ENCODE measurements at regions not wholly inside any gene's neighbourhood (a gene's known extent, or its start where the extent isn't known, plus 50 kb on each side); places are given as distances from the start of the nearest gene placed in this dataset.

GRCh38 chr5:145587308-145587672 lies 247.9 kb downstream of the PRELID2 start:
- no peak for DNase-seq (ENCODE audit: low spot score)
- in situ Hi-C loops (cut with MboI; ENCODE audit: low sequenced_read_pairs, unreplicated experiment), result no loop called here
- no peak for TF ChIP-seq CTCF (IDR thresholded peaks at IDR 0.05; ENCODE audit: borderline replicate concordance, control extremely low read depth, extremely low read depth, insufficient read depth, missing control alignments)

DNA sequence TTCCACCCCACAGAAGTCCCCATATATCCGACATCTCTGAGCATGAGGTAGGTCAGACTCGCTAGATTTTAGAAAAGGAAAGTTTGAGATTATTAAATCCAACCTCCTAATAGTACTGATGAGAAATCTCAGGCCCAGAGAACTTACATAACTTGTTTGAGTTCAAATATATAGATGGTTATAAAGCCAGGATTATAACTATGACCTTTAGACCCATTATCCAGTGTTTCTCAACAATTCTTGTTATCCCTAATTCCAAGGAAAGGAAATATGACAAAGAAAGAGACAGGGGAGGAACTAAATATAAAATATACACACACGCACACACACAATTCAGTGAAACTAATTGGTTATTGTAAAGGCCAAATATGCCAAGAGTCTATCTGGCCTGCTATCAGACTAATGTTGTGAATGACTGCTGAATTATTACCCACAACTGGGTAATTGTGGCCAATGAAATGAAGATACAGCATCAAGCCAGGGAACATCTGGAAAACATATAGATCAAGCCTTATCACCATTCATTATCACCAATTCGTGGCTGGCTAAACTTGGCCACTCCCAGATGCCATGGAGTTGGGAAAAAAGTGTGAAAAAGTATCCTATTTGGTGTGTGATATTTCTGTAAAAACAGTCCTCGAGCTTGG lies 248.4 kb downstream of the PRELID2 start:
- no peak for DNase-seq (ENCODE audit: low spot score)
- no peak for TF ChIP-seq CTCF (IDR thresholded peaks at IDR 0.05; ENCODE audit: borderline replicate concordance, control extremely low read depth, extremely low read depth, insufficient read depth, missing control alignments)
- in situ Hi-C loops (cut with MboI; ENCODE audit: low sequenced_read_pairs, unreplicated experiment), result no loop called here

DNA sequence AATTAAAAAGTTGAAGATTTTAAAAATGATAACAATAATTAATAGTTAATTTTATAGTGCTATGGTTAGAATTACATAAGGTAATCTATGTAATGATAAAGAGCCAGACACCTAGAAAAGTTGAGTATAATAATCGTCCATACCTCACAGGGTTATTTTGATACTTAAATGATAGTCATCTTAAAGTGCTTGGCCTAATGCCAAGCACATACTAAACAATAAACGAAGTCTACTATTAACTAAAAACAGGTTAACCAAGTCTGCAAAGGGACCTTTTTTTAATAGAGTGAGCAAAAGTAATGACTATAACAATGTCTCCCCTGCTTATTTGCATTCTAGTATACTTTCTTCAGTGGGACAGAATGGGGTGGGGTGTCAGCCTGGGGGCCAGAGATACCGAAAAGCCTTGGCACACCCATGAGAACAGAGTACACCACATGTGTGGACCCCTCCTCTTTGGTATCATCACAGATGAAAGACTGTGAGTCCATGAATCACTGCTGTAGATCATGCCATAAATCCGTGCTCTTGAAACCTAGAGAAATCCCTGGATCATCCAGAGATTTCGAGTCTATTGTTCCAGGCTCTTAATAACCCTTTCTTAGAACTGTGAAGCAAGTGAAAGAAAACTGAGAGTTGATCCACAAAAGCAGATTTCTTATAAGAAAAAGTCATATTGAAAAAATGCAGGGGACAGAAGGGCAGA lies 249.5 kb downstream of the PRELID2 start:
- in situ Hi-C loops (cut with MboI; ENCODE audit: low sequenced_read_pairs, unreplicated experiment), result no loop called here
- no peak for TF ChIP-seq CTCF (IDR thresholded peaks at IDR 0.05; ENCODE audit: borderline replicate concordance, control extremely low read depth, extremely low read depth, insufficient read depth, missing control alignments)
- no peak for DNase-seq (ENCODE audit: low spot score)

- TF ChIP-seq CTCF (IDR thresholded peaks at IDR 0.05; ENCODE audit: borderline replicate concordance, control extremely low read depth, extremely low read depth, insufficient read depth, missing control alignments), result no peak
- DNase-seq (ENCODE audit: low spot score), result no peak
- in situ Hi-C loops (cut with MboI; ENCODE audit: low sequenced_read_pairs, unreplicated experiment), result no loop called here
Measured at GRCh38 chr5:145579301-145579700, 255.8 kb downstream of the PRELID2 start.

DNA sequence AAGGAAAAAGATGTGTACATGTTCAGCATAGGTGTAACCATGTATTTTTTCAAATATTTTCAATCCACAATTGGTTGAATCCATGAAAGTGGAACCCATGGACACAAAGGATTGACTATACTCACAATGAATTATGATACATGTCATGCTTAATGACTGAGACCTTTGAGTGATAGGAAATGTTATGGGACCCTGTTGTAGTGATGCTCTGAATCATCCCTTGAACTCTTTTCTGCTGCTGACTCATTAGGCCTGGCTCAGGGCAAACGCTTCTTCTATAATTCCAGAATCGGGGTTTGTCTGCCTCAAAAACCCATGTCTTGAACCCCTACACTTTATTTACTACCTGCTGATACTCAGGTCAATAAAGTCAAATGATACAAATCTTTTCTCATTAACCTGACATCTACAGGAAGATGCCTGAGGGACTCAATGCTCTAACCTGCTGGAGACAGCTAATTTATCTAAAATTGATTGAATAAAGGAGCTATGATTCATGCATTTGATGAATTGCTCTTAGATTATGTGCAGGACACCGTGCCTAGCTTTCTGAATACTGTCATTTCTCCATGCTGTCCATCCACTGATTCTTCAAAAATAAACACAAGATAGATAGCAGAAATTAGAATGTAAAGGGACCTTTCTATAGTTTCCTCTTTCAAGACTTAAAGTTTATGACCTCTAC lies 260.1 kb downstream of the PRELID2 start:
- in situ Hi-C loops (cut with MboI; ENCODE audit: low sequenced_read_pairs, unreplicated experiment), result no loop called here
- TF ChIP-seq CTCF (IDR thresholded peaks at IDR 0.05; ENCODE audit: borderline replicate concordance, control extremely low read depth, extremely low read depth, insufficient read depth, missing control alignments), result no peak

DNA sequence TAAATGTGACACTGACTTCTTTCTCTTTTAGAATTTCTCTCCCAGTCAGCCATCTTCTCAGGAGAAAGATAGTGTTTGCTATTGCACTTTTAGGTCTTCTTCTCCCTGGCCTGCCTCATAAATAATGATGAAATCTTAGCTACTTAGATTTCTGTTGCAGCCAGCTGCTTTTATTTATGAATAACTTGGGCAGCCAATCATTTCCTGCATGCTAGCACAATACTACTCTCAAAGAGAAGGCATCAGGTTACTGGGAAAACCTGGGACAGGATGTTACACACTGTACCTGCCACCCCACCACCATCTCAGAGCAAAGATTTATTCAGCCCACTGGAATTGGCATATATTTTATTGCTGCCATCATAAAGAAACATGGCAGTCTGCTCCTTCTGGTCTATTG lies 266.6 kb downstream of the PRELID2 start:
- in situ Hi-C loops (cut with MboI; ENCODE audit: low sequenced_read_pairs, unreplicated experiment), result no loop called here
- no peak for TF ChIP-seq CTCF (IDR thresholded peaks at IDR 0.05; ENCODE audit: borderline replicate concordance, control extremely low read depth, extremely low read depth, insufficient read depth, missing control alignments)
- no peak for DNase-seq (ENCODE audit: low spot score)

More for the DNA sequence above, 260.1 kb downstream of the PRELID2 start:
- no peak for DNase-seq (ENCODE audit: low spot score)

All from GM13976 (cell line).